ENCODE measurements at regions not wholly inside any gene's neighbourhood (a gene's known extent, or its start where the extent isn't known, plus 50 kb on each side); places are given as distances from the start of the nearest gene placed in this dataset.

- DNase-seq (ENCODE audit: extremely low spot score, insufficient read length, low read depth) (no peak), FAIRE-seq (no peak)
Observed at GRCh38 chr5:155983954-155984353, 343.0 kb upstream of the SGCD start.

DNA sequence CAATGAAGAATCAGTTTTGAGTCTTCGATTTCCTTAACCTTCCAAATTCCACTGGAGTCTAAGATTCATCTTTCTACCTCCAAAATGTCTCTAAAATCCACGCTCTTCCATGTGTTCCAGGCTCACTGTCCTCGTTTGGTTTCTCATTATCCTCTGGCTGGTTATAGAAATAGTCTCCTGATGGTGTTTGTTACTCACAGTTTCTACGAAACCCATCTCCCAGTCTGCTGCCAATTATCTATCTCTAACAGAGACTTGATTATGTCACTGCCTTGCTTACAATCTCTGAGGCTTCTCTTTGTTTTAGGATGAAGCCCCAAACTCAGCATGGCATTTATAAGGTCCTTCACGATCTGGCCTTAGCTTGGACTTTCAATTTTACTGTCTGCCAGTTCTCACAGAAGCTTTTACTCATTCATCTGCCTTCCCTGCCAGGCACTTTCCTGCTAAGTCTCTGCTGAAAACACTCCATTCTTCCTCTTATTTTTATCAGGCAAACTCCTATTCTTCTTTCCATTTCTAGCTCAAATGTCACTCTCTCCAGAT lies 339.6 kb upstream of the SGCD start:
- DNase-seq (ENCODE audit: extremely low spot score, insufficient read length, low read depth) (no peak), FAIRE-seq (no peak)

GRCh38 chr5:155989879-155990278 lies 337.1 kb upstream of the SGCD start:
- FAIRE-seq: no peak

GRCh38 chr5:155996123-155996522 lies 330.8 kb upstream of the SGCD start:
- FAIRE-seq: no peak
- no peak for DNase-seq (ENCODE audit: extremely low spot score, insufficient read length, low read depth)

More at GRCh38 chr5:155989879-155990278, 337.1 kb upstream of the SGCD start:
- no peak for DNase-seq (ENCODE audit: extremely low spot score, insufficient read length, low read depth)

GRCh38 chr5:155998257-155998656 lies 328.7 kb upstream of the SGCD start:
- FAIRE-seq: no peak
- DNase-seq (ENCODE audit: extremely low spot score, insufficient read length, low read depth): no peak

GRCh38 chr5:156000115-156000514 lies 326.8 kb upstream of the SGCD start:
- FAIRE-seq (no peak), DNase-seq (ENCODE audit: extremely low spot score, insufficient read length, low read depth) (no peak)

DNA sequence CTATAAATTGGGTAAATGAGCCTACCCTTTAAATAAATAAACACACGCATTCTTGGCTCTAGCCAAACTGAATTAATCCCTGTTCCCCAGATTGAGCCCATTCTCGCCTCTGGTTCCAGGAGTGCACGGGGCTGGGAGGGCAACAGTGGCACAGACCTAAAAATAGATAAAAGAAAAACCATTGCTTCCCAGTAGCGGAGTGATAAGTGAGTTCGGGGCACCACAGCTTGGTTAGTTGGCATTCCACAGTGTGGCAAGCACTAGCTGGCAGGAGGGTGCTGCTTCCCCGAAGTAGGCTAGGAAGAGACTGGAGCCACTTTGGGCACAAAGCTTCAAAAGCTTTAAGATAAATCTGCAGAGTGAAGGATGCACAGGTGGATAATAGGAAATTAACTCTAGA lies 322.2 kb upstream of the SGCD start:
- DNase-seq (ENCODE audit: extremely low spot score, insufficient read length, low read depth) (no peak), FAIRE-seq (no peak)

DNA sequence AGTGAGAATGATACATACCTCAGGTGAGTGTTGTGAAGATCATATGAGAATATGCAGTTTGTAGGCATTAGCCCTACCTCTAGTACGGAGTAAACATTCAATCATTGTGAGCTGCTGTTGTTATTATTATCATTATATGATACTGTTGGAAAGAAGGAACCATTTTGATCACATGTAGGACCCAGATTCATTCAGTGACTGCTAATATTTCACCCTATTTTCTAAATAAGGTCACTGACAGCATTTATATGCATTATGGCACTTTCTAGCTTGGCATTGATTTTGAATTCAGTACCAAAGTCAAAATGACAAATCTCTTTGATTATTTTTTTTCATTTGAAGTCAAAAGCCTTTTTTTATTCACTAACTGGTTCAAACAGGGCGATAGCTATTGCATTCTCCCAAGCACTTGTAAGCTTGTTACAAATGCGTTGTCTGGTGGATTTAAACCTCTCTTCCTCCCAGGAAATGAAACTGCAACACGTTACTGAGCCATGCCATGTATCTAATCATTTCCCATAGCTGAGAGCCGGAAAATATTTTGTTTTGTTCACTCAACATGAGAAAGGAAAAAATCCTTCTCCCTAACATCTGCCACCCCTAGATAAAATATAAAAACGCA lies 320.8 kb upstream of the SGCD start:
- no peak for FAIRE-seq
- DNase-seq (ENCODE audit: extremely low spot score, insufficient read length, low read depth): no peak

GRCh38 chr5:156008844-156009243 lies 318.1 kb upstream of the SGCD start:
- FAIRE-seq (no peak), DNase-seq (ENCODE audit: extremely low spot score, insufficient read length, low read depth) (no peak)

DNA sequence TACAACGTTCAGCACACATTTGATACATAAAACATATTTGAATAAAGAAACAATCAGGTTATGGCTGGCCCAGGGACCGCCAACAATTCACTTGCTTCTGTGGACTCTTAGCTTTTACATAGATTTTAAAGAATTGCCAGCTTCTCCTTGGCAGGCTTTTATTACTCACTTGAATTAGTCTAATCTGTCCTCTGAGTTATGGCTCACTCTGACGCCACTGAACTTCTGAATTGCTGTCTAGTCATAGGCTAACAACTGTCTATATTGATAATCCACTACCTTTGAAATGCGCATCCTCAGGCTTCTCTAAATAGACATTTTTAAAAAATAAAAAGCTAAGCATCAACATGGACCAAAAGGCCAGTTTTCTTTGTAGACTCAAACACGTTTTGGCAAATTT lies 317.4 kb upstream of the SGCD start:
- FAIRE-seq (no peak), DNase-seq (ENCODE audit: extremely low spot score, insufficient read length, low read depth) (no peak)

- no peak for DNase-seq (ENCODE audit: extremely low spot score, insufficient read length, low read depth)
- FAIRE-seq: no peak
Observed at GRCh38 chr5:156015137-156015536, 311.8 kb upstream of the SGCD start.

DNA sequence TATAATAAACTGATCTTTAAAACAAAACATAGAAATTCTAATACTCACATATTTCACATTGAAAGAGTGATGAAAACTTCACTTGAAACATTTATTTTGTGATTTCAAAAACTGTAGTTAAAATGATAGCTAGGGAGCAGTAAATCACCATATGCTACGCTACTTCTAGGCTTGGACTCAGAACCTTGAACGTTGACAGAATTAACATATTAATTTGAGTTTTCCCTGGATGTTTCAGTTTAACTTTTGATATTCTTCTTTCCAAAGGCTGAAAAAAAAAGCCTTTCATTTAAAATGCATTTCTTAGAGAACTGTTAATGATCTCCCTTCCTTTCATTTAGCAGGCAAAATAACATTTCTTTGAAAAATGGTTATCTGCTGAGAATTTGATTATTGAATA lies 307.8 kb upstream of the SGCD start:
- FAIRE-seq (no peak), DNase-seq (ENCODE audit: extremely low spot score, insufficient read length, low read depth) (no peak)

GRCh38 chr5:156019571-156020180 lies 307.3 kb upstream of the SGCD start:
- no peak for DNase-seq (ENCODE audit: extremely low spot score, insufficient read length, low read depth)
- FAIRE-seq: peak; percentile 24

DNA sequence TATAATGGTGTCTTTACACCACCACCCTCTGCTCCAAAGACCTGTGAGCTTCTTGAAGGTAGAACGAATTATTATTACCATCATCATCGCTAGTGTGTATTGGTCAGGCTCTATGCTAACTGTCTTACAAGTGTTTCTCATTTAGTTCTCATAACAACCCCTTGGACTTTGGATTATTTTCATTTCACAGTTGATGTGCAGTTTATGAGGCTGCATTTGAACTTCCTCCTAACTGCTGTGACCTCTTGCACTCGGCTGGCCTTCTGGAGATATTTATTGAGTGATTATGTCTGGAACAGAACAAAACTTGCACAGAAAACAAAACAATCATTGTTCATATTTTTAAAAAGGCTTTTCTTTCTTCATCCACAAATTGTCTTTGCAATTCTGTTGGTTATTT lies 306.3 kb upstream of the SGCD start:
- FAIRE-seq (no peak), DNase-seq (ENCODE audit: extremely low spot score, insufficient read length, low read depth) (no peak)

DNA sequence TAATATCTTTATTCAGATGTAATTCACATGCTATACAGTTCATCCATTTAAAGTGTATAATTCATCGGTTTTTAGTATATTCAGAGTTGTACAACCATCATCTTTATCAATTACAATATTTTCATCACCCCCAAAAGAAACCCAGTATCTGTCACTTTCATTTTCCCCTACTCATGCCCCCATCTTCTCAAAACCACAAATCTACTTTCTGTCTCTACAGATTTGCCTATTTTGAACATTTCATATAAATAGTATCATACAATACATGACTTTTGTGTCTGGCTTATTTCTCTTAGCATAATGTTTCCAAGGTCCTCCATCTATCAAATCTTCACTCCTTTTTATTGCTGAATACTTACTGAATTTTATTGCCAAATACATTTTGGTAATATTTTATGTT lies 305.1 kb upstream of the SGCD start:
- DNase-seq (ENCODE audit: extremely low spot score, insufficient read length, low read depth) (no peak), FAIRE-seq (no peak)

DNA sequence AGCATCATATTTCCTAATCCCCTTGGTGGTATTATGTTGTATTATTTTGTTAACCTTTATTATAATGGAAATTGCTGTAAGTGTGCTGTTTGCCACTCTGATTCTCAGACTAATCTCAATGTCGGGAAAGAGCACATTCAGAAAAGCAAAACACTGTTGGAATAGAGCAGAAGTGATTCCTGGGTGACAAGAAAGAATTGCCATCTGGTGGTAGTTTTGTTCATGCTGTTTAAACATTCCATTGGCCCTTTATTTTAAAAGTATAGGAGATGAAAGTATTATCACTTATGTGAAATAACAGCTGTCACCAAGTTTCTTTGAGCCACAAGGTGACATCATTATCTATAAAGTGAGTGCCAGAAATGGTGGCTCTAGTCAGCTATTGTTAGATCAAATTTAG lies 301.3 kb upstream of the SGCD start:
- DNase-seq (ENCODE audit: extremely low spot score, insufficient read length, low read depth) (no peak), FAIRE-seq (no peak)

GRCh38 chr5:156031181-156031580 lies 295.8 kb upstream of the SGCD start:
- no peak for DNase-seq (ENCODE audit: extremely low spot score, insufficient read length, low read depth)
- no peak for FAIRE-seq

- FAIRE-seq (no peak), DNase-seq (ENCODE audit: extremely low spot score, insufficient read length, low read depth) (no peak)
Observed at GRCh38 chr5:156036640-156037039, 290.3 kb upstream of the SGCD start.

DNA sequence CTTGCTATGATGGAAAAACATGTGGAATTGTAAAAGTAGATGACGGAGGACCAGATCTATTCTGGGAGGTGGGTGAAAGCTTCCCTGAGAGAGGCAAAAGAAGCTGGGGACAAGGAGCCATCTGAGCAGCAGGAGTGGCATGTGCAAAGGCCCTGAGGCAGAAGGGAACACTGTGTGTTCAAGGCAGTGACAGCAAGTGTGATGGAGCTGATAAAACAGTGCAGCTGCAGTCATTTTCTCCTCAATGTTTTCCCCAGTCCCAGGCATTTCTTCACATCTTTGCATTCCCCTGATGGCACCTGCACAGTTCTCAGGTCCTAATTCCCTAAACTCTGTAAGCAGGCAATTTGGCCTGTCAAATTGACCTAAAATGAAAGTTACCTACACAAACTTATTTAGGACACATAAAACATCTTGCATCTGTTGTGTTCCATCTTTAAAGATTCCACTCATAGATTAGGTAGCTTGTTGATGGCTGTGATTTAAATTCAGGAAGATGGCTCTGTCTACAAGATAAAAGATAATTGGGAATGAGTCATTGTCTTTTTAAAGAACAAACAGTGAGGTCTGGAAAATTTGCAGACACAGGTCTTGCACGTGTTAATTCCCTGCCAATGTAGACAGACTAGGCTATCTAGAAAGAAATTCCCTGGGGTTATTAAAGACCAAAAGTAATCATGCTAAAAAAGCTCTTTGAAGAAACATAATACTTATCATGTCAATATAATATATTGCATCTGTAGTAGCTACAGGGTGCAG lies 289.6 kb upstream of the SGCD start:
- DNase-seq (ENCODE audit: extremely low spot score, insufficient read length, low read depth): no peak
- no peak for FAIRE-seq

GRCh38 chr5:156042726-156043125 lies 284.2 kb upstream of the SGCD start:
- no peak for FAIRE-seq
- DNase-seq (ENCODE audit: extremely low spot score, insufficient read length, low read depth): no peak

DNA sequence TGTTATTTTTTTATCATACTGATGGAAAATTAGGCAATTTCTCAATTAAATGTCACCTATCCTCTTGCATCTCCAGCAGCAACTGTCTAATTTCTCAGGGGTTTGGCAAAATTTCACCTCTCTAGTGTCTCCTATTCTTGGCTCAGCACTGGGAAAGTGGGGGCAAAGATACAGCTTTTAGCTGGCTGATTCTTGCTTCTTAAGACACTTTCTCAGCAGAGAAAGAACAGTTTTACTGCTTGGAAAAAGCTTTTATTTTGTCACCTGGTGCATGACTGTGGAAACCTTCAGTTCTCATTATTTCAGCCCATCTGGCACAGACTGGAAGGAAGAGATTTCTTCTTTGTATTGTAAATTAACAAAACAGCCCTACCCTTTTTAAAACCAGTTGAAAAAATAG lies 283.6 kb upstream of the SGCD start:
- DNase-seq (ENCODE audit: extremely low spot score, insufficient read length, low read depth) (no peak), FAIRE-seq (no peak)
